Astrocyte (in vitro differentiated cells and primary cell): ENCODE measurements at regions not wholly inside any gene's neighbourhood (a gene's known extent, or its start where the extent isn't known, plus 50 kb on each side); places are given as distances from the start of the nearest gene placed in this dataset.

ENCODE experiments used
- EZH2 ChIP-seq: IDR thresholded peaks from 2 replicates; pipeline ENCODE4 v1.6.1; 2012; ENCODE audit warnings: mild to moderate bottlenecking, low read length, inconsistent platforms; ENCODE audit not compliant: insufficient read depth
- TF ChIP-seq, protein P1 (sequence below): IDR thresholded peaks from 2 replicates; pipeline ENCODE4 v1.5.1; 2011; ENCODE audit warnings: low read depth, mild to moderate bottlenecking, inconsistent platforms, low read length, moderate library complexity; ENCODE audit not compliant: insufficient read depth

DNA sequence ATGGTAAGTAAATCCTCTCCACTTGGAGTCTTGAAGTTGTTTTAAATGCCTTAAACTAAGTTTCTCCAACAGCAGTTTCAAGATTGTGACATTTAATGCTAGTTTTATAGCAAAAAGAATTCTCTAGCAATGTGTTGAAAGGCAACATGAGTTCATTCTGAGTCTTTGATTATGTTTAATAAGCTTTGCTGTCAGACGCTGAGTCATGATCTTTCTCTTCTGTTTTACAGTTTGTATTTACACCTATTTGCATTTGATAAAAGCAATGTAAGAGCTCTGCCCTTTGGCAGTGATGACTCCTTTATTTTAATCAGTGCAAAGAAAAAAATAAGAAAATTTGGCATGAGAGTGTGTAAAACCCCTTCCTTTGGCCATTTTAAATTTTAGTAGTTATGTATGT is 497.7 kb downstream of the STK39 start:
- TF ChIP-seq, protein P1, sequence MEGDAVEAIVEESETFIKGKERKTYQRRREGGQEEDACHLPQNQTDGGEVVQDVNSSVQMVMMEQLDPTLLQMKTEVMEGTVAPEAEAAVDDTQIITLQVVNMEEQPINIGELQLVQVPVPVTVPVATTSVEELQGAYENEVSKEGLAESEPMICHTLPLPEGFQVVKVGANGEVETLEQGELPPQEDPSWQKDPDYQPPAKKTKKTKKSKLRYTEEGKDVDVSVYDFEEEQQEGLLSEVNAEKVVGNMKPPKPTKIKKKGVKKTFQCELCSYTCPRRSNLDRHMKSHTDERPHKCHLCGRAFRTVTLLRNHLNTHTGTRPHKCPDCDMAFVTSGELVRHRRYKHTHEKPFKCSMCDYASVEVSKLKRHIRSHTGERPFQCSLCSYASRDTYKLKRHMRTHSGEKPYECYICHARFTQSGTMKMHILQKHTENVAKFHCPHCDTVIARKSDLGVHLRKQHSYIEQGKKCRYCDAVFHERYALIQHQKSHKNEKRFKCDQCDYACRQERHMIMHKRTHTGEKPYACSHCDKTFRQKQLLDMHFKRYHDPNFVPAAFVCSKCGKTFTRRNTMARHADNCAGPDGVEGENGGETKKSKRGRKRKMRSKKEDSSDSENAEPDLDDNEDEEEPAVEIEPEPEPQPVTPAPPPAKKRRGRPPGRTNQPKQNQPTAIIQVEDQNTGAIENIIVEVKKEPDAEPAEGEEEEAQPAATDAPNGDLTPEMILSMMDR, result no peak
- no peak for TF ChIP-seq EZH2
